ENCODE measurements at regions not wholly inside any gene's neighbourhood (a gene's known extent, or its start where the extent isn't known, plus 50 kb on each side); places are given as distances from the start of the nearest gene placed in this dataset.
"Not testable (repeated sequence)": the region's sequence is repeated elsewhere in the genome, so short reads cannot be mapped to it uniquely, and the experiment has no call there.

- H3K27ac ChIP-seq; H3K27me3 ChIP-seq; H3K9me3 ChIP-seq; DNase-seq; intact Hi-C loops (cut with DNase I; ENCODE audit: low total_unique reads); H3K4me1 ChIP-seq; H3K36me3 ChIP-seq; H3K4me3 ChIP-seq: not testable (repeated sequence)
Measured at GRCh38 chr2:66632882-66633281, 198.0 kb downstream of the MEIS1 start.

- H3K9me3 ChIP-seq = no peaks in the 10 kb centered on the region
- intact Hi-C loops (cut with DNase I; ENCODE audit: low total_unique reads) = no loop called here
- no peak for DNase-seq
- no peaks in the 10 kb centered on the region for H3K4me1 ChIP-seq
- TF ChIP-seq CTCF (IDR thresholded peaks at IDR 0.05) = no peak
- H3K4me3 ChIP-seq = no peak overlapping the region
- no peaks in the 10 kb centered on the region for H3K27me3 ChIP-seq
- no peaks in the 10 kb centered on the region for H3K36me3 ChIP-seq
- H3K27ac ChIP-seq = no peak overlapping the region
Measured at GRCh38 chr2:66633631-66634030, 198.7 kb downstream of the MEIS1 start.

- no peak for TF ChIP-seq CTCF (IDR thresholded peaks at IDR 0.05)
- intact Hi-C loops (cut with DNase I; ENCODE audit: low total_unique reads) = no loop called here
- Histone ChIP-seq H3K9me3 (no peaks in the 10 kb centered on the region), H3K4me3 (no peak overlapping the region), H3K4me1 (no peaks in the 10 kb centered on the region), H3K36me3 (no peaks in the 10 kb centered on the region), H3K27me3 (no peaks in the 10 kb centered on the region), H3K27ac (no peak overlapping the region)
- no peak for DNase-seq
Measured at GRCh38 chr2:66634784-66635183, 199.9 kb downstream of the MEIS1 start.

GRCh38 chr2:66641685-66642084 is 206.8 kb downstream of the MEIS1 start:
- intact Hi-C loops (cut with DNase I; ENCODE audit: low total_unique reads) = no loop called here
- Histone ChIP-seq H3K27ac (no peak overlapping the region), H3K4me3 (no peak overlapping the region), H3K36me3 (no peaks in the 10 kb centered on the region), H3K9me3 (no peaks in the 10 kb centered on the region), H3K4me1 (no peaks in the 10 kb centered on the region), H3K27me3 (no peaks in the 10 kb centered on the region)
- no peak for TF ChIP-seq CTCF (IDR thresholded peaks at IDR 0.05)
- no peak for DNase-seq

- H3K36me3 ChIP-seq; DNase-seq; H3K27ac ChIP-seq; H3K4me1 ChIP-seq; intact Hi-C loops (cut with DNase I; ENCODE audit: low total_unique reads); H3K9me3 ChIP-seq; H3K4me3 ChIP-seq; H3K27me3 ChIP-seq: not testable (repeated sequence)
Measured at GRCh38 chr2:66648081-66648480, 213.2 kb downstream of the MEIS1 start.

- Histone ChIP-seq H3K27ac (no peak overlapping the region), H3K4me3 (no peak overlapping the region), H3K27me3 (no peaks in the 10 kb centered on the region), H3K36me3 (no peaks in the 10 kb centered on the region), H3K4me1 (no peaks in the 10 kb centered on the region), H3K9me3 (peaks cover 0 to 2% (median 0%) of the 10 kb centered on the region in 3 donors)
- DNase-seq = no peak
- no peak for TF ChIP-seq CTCF (IDR thresholded peaks at IDR 0.05)
- intact Hi-C loops (cut with DNase I; ENCODE audit: low total_unique reads) = no loop called here
Measured at GRCh38 chr2:66649006-66649405, 214.1 kb downstream of the MEIS1 start.

GRCh38 chr2:66651295-66651694 is 216.4 kb downstream of the MEIS1 start:
- no peaks in the 10 kb centered on the region for H3K4me1 ChIP-seq
- no peak overlapping the region for H3K4me3 ChIP-seq
- no peaks in the 10 kb centered on the region for H3K27me3 ChIP-seq
- intact Hi-C loops (cut with DNase I; ENCODE audit: low total_unique reads) = no loop called here
- no peak overlapping the region for H3K27ac ChIP-seq
- DNase-seq = no peak
- H3K36me3 ChIP-seq = no peaks in the 10 kb centered on the region
- H3K9me3 ChIP-seq = peaks cover 0 to 2% (median 0%) of the 10 kb centered on the region in 3 donors
- no peak for TF ChIP-seq CTCF (IDR thresholded peaks at IDR 0.05)

Measured in tibial artery (tissue), 4 donors.